GM19239 (cell line): ENCODE measurements at regions not wholly inside any gene's neighbourhood (a gene's known extent, or its start where the extent isn't known, plus 50 kb on each side); places are given as distances from the start of the nearest gene placed in this dataset.

Experiments
- DNase-seq: peaks from one replicate; pipeline ENCODE4 v3.0.0; 2011; ENCODE audit warnings: low spot score; ENCODE audit not compliant: insufficient read length
- FAIRE-seq: peaks from 2 replicates; lab custom pipeline; 2011; peaks lifted over from hg19 to GRCh38; lab: Jason Lieb, UNC

GRCh38 chr21:27735699-27736098 is 768.8 kb upstream of the ADAMTS5 start:
- no peak for FAIRE-seq
- DNase-seq = no peak

DNA sequence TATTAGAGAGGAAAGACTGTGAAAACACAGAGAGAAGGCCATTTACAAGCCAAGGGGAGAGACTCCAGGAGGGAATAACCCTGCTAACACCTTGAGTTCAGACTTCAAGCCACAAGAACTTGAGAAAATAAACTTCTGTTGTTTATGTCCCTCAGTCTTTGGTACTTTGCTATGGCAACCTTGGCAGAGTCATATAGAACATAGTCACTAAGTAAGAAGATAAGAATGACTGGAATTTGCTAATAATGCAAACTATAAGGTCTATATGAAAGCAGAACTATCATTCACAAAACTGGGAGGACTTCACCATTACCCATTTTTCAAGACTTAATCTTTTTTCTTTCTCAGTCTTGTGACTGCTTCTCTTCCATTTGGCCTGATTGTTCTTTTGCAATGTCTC is 767.3 kb upstream of the ADAMTS5 start:
- DNase-seq (no peak), FAIRE-seq (no peak)

GRCh38 chr21:27725916-27726315 is 759.0 kb upstream of the ADAMTS5 start:
- DNase-seq = no peak

DNA sequence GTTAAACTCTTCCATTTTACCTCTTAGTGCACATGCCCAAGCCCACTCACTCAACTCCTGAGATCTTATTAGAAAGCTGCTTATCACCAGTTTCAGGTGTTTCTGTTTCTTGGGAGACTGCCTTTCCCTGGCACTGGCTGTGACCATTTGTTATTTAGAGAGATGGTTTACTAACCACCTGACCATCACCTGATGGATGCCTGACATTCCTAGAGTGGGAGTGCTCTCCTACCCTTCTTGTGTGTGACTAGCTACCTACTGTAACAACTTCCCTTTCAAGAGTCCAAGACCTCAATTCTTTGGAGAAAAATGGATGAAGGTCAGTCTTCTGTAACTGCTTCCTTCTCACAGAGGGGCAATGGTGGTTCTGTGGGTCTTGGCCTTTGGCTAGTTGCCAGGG is 755.2 kb upstream of the ADAMTS5 start:
- no peak for FAIRE-seq
- no peak for DNase-seq

More at GRCh38 chr21:27725916-27726315, 759.0 kb upstream of the ADAMTS5 start:
- no peak for FAIRE-seq

GRCh38 chr21:27721675-27722074 is 754.8 kb upstream of the ADAMTS5 start:
- no peak for FAIRE-seq
- DNase-seq = no peak

DNA sequence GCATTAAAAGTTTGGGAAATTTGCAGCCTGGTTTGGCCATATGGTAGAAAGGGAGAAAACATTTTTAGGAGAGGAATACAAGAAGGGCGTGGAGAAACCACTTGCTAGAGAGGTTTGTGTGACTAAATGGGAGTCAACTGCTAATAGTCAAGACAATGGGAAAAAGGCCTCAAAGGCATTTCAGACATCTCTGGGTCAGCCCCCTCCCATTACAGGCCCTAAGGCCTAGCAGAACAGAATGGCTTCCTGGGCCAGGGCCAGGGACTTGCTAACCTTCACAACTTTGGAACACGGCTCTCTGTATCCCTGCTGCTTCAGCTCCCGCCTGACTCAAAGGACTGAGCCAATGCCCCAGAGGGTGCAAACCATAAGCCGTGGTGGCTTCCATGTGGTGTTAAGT is 752.3 kb upstream of the ADAMTS5 start:
- FAIRE-seq (no peak), DNase-seq (no peak)

DNA sequence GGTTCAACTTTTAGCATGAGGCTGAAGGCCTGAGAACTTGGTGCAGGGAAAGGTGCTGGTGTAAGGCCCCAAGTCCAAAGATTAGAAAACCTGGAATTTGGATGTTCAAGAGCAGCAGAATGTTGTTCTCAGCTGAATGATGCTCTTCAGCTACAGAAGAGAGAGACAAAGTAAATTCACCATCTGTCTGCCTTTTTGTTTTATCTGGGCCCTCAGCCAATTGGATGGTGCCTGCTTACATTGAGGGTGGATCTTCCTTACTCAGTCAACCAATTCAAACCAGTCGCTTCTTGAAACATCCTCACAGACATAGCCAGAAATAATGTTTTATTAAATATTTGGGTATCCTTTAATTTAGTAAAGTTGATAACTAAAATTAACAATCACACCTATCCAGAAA is 748.2 kb upstream of the ADAMTS5 start:
- FAIRE-seq (no peak), DNase-seq (no peak)

- FAIRE-seq (no peak), DNase-seq (no peak)
These were observed 746.5 kb upstream of the ADAMTS5 start for GRCh38 chr21:27713154-27714109.

- DNase-seq (no peak), FAIRE-seq (no peak)
These were observed 737.8 kb upstream of the ADAMTS5 start for GRCh38 chr21:27704567-27705166.

GRCh38 chr21:27703791-27704190 is 736.9 kb upstream of the ADAMTS5 start:
- no peak for FAIRE-seq

GRCh38 chr21:27700974-27701614 is 734.2 kb upstream of the ADAMTS5 start:
- DNase-seq = no peak
- no peak for FAIRE-seq

More at GRCh38 chr21:27703791-27704190, 736.9 kb upstream of the ADAMTS5 start:
- no peak for DNase-seq

DNA sequence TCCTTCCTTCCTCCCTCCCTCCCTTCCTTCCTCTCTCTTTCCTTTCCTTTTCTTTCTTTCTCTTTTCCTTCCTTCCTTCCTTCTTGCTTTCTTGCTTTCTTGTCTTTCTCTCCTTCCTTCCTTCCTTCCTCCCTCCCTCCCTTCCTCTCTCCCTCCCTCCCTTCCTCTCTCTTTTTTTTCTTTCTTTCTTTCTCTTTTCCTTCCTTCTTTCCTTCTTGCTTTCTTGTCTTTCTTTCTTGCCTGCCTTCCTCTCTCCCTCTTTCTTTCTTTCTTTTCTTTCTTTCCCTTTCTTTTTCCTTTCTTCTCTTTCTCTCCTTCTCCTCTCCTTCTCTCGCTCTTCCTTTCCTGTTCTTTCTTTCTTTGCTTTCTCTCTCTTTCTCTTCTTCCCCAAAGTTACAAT is 728.4 kb upstream of the ADAMTS5 start:
- FAIRE-seq (no peak), DNase-seq (no peak)

- FAIRE-seq = no peak
- DNase-seq = no peak
These were observed 727.8 kb upstream of the ADAMTS5 start for GRCh38 chr21:27694667-27695066.

GRCh38 chr21:27693376-27693775 is 726.5 kb upstream of the ADAMTS5 start:
- DNase-seq = no peak
- no peak for FAIRE-seq

DNA sequence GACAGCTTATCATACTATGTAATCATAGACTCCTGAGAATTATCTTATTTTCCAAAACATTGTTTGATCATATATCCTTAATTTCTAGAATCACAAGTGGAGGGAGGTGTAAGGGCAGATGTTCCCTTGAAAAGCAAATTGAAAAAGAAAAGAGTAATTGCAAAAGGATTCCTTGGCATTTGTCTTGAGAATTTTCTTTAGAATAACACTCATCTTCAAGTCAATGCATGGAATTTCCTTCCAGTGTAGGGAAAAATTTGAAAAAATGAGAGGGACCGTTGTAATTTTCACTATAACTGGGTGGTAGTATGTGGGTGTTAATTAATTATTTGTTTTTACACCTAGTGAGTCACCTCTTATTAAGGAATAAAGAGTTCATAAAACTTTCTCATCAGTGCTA is 724.6 kb upstream of the ADAMTS5 start:
- FAIRE-seq = no peak
- no peak for DNase-seq

GRCh38 chr21:27691006-27691405 is 724.1 kb upstream of the ADAMTS5 start:
- no peak for FAIRE-seq

DNA sequence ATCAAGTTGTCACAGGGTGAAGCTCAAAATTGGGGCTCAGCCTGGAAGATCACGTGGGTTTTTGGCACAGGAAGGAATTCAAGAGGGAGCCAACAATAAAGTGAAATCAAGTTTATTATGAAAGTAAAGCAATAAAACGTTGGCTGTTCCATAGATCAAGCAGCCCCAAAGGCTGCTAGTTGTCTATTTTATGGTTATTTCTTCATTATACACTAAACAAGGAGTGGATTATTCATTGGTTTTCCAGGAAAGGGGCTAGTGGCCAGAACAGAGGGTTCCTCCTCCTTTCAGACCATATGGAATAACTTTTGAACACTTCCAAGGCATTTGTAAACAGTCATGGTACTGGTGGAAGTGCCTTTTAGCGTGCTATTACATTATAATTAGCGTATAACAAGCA is 723.5 kb upstream of the ADAMTS5 start:
- no peak for FAIRE-seq

More at GRCh38 chr21:27691006-27691405, 724.1 kb upstream of the ADAMTS5 start:
- no peak for DNase-seq

DNA sequence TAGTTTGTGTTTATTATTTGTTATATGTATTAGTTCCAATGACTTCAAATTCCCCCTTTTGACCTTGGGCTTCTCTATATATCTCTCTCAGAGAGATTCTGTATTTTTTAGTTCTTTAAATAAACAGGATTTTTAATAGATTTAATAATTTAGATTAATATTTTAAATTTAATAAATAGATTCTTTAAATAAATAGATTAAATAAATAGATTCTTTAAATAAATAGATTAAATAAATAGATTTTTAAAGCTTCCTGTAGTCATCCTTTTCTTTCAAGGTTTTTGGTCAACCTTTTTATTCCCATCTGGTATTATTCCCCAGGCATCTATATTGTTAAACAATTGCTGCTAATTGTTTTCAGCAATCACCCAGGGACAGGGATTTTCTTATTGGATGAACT is 721.9 kb upstream of the ADAMTS5 start:
- FAIRE-seq = no peak
- DNase-seq = no peak

More for the DNA sequence above, 723.5 kb upstream of the ADAMTS5 start:
- DNase-seq = no peak

DNA sequence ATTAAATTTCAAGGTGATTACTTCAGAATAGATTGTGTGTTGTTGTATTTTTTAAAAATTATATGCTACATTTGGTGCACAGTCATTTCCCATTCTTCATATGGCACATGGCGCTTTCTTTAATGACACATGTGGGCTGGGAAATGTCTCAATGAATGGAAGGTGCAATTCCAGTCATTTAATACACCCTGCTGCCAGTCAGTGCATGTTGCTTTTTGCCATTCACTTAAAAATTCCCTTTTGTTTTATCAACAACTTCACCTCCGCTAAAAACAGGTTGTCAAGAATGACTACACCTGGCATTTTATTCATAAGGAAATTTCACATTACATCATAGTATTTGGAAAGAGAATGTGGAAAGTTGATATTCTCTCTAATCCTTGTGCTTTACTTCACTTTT is 716.4 kb upstream of the ADAMTS5 start:
- DNase-seq (no peak), FAIRE-seq (no peak)

DNA sequence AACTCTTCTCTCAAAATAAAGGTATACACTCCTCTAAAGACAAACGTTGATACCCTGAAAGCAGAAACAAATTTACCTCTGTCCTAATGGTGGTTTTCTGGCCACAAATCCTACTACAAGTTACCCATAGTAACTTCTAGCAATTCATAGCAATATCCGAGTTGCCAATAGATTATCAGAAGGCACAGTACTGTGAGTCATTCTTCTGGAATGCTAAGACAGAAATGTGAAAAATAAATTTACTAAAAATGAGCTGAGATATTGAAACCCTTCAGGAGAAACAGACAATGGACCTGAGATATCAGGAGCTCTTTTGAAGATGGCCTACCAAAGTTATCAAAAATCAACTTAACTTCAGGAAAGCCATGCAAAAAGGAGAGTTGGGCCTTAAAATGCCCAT is 715.0 kb upstream of the ADAMTS5 start:
- no peak for FAIRE-seq
- DNase-seq = no peak

- DNase-seq (no peak), FAIRE-seq (no peak)
These were observed 714.1 kb upstream of the ADAMTS5 start for GRCh38 chr21:27681038-27681437.
